ENCODE measurements at regions not wholly inside any gene's neighbourhood (a gene's known extent, or its start where the extent isn't known, plus 50 kb on each side); places are given as distances from the start of the nearest gene placed in this dataset.

DNA sequence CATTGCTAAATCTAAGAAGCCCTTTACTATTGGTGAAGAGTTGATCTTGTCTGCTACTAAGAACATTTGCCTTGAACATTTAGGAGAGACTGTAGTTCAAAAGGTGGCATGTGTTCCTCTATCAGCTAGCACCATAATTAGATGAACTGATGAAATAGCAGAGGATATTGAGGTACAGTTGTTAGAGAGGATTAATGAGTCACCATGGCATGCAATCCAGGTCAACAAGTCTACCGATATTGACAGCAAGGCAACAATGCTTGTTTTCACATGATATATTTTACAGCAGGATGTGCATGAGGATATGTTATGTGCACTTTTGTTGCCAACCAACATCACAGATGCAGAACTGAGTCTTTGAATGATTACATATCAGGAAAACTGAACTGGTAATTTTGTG lies 134.3 kb upstream of the CDH9 start:
- Histone ChIP-seq H3K27ac (ENCODE audit: low read length) (no peak overlapping the region), H3K4me3 (ENCODE audit: low read length) (no peak overlapping the region), H3K4me1 (ENCODE audit: control insufficient read depth, insufficient read depth, low read length) (no peaks in the 10 kb centered on the region), H3K9me3 (ENCODE audit: control insufficient read depth, insufficient read depth, low read length) (peaks cover 8% of the 10 kb centered on the region), H3K27me3 (ENCODE audit: control insufficient read depth, insufficient read depth, low read length) (no peaks in the 10 kb centered on the region), H3K36me3 (ENCODE audit: control insufficient read depth, insufficient read depth, low read length) (no peaks in the 10 kb centered on the region)
- DNase-seq (no peak), ATAC-seq (no peak)
- no peaks in the 10 kb centered on the region for H3K27me3 Mint-ChIP-seq (ENCODE audit: low read depth in 2 of 2)
- peaks cover 4 to 6% of the 10 kb centered on the region in 2 donors for H3K9me3 Mint-ChIP-seq
- no peak overlapping the region for H3K4me3 Mint-ChIP-seq
- no peak overlapping the region for H3K27ac Mint-ChIP-seq
- TF ChIP-seq, protein P1, sequence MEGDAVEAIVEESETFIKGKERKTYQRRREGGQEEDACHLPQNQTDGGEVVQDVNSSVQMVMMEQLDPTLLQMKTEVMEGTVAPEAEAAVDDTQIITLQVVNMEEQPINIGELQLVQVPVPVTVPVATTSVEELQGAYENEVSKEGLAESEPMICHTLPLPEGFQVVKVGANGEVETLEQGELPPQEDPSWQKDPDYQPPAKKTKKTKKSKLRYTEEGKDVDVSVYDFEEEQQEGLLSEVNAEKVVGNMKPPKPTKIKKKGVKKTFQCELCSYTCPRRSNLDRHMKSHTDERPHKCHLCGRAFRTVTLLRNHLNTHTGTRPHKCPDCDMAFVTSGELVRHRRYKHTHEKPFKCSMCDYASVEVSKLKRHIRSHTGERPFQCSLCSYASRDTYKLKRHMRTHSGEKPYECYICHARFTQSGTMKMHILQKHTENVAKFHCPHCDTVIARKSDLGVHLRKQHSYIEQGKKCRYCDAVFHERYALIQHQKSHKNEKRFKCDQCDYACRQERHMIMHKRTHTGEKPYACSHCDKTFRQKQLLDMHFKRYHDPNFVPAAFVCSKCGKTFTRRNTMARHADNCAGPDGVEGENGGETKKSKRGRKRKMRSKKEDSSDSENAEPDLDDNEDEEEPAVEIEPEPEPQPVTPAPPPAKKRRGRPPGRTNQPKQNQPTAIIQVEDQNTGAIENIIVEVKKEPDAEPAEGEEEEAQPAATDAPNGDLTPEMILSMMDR (IDR thresholded peaks at IDR 0.05), result no peak
- 94% methylated on average over 1 of the region's 1 CpG for WGBS (ENCODE audit: insufficient coverage)
- peaks cover 7% of the 10 kb centered on the region for H3K36me3 Mint-ChIP-seq
- H3K4me1 Mint-ChIP-seq, result no peaks in the 10 kb centered on the region
- intact Hi-C loops (cut with micrococcal nuclease), result no loop called here

DNA sequence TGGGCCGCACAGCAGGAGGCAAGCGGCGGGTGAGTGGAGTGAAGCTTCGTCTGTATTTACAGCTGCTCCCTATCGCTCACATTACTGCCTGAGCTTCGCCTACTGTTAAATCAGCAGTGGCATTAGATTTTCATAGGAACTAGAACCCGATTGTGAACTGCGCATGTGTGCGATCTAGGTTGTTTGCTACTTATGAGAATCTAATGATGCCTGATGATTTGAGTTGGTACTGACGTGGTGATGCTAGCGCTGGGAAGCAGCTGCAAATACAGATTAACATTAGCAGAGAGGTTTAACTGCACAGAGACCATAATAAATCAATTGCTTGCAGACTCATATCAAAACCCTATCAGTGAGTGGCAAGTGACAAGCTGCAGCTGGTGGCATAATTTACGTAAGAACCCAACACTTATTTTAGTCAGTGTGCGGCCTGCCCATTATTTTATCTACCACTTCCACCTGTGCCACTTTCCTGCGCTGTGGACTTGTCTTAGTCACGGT lies 133.4 kb upstream of the CDH9 start:
- Histone ChIP-seq H3K27me3 (ENCODE audit: control insufficient read depth, insufficient read depth, low read length) (no peaks in the 10 kb centered on the region), H3K4me1 (ENCODE audit: control insufficient read depth, insufficient read depth, low read length) (no peaks in the 10 kb centered on the region), H3K4me3 (ENCODE audit: low read length) (no peak overlapping the region), H3K36me3 (ENCODE audit: control insufficient read depth, insufficient read depth, low read length) (no peaks in the 10 kb centered on the region), H3K27ac (ENCODE audit: low read length) (no peak overlapping the region), H3K9me3 (ENCODE audit: control insufficient read depth, insufficient read depth, low read length) (peaks cover 8% of the 10 kb centered on the region)
- Mint-ChIP-seq H3K27me3 (ENCODE audit: low read depth in 2 of 2) (no peaks in the 10 kb centered on the region), H3K36me3 (peaks cover 7% of the 10 kb centered on the region), H3K27ac (no peak overlapping the region), H3K4me3 (no peak overlapping the region), H3K9me3 (peaks cover 5 to 9% of the 10 kb centered on the region in 2 donors), H3K4me1 (no peaks in the 10 kb centered on the region)
- peak in 1 of 3 donors; percentile 14 for ATAC-seq
- TF ChIP-seq, protein P1 (IDR thresholded peaks at IDR 0.05), result no peak
- 54% methylated on average over 14 of the region's 15 CpGs for WGBS (ENCODE audit: insufficient coverage)
- DNase-seq, result no peak
- intact Hi-C loops (cut with micrococcal nuclease), result no loop called here

DNA sequence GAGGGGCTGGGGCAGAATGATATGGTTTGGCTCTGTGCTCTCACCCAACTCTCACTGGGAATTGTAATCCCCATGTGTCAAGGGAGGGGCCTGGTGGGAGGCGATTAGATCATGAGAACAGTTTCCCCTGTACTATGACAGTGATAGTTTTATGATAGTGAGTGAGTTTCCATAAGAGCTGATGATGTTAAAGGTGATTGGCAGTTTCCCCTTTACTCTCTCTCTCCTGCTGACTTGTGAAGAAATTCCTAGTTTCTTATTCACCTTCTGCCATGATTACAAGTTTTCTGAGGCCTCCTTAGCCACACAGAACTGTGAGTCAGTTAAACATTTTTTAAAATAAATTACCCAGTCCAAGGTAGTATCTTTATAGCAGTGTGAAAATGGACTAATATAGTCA lies 120.4 kb upstream of the CDH9 start:
- WGBS (ENCODE audit: insufficient coverage), result 75% methylated on average over 1 of the region's 1 CpG
- H3K4me3 Mint-ChIP-seq, result no peak overlapping the region
- H3K4me3 ChIP-seq (ENCODE audit: low read length), result no peak overlapping the region
- DNase-seq, result no peak
- H3K9me3 Mint-ChIP-seq, result peaks cover 19 to 28% of the 10 kb centered on the region in 2 donors
- H3K27ac ChIP-seq (ENCODE audit: low read length), result no peak overlapping the region
- H3K9me3 ChIP-seq (ENCODE audit: control insufficient read depth, insufficient read depth, low read length), result peaks cover 20% of the 10 kb centered on the region
- no peaks in the 10 kb centered on the region for H3K27me3 Mint-ChIP-seq (ENCODE audit: low read depth in 2 of 2)
- no peaks in the 10 kb centered on the region for H3K27me3 ChIP-seq (ENCODE audit: control insufficient read depth, insufficient read depth, low read length)
- H3K36me3 Mint-ChIP-seq, result peaks cover 12% of the 10 kb centered on the region
- no peaks in the 10 kb centered on the region for H3K36me3 ChIP-seq (ENCODE audit: control insufficient read depth, insufficient read depth, low read length)
- no peaks in the 10 kb centered on the region for H3K4me1 Mint-ChIP-seq
- no peak for ATAC-seq
- intact Hi-C loops (cut with micrococcal nuclease), result no loop called here
- H3K27ac Mint-ChIP-seq, result no peak overlapping the region
- H3K4me1 ChIP-seq (ENCODE audit: control insufficient read depth, insufficient read depth, low read length), result no peaks in the 10 kb centered on the region
- TF ChIP-seq, protein P1 (IDR thresholded peaks at IDR 0.05), result no peak

DNA sequence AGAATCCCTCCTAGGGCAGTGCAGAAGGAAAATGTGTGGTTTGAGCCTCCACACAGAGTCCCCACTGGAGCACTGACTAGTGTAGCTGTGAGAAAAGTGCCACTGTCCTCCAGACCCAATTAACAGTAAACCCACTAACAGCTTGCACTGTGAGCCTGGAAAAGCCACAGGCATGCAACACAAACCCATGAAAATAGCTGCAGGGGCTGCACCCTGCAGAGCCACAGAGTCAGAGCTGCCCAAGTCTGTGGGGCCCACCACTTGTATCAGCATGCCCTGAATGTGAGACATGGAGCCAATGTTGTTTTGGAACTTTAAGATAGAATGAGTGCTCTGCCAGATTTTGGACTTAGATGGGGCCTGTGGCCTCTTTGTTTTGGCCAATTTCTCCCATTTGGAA lies 119.8 kb upstream of the CDH9 start:
- no peak for DNase-seq
- intact Hi-C loops (cut with micrococcal nuclease), result no loop called here
- Histone ChIP-seq H3K4me3 (ENCODE audit: low read length) (no peak overlapping the region), H3K36me3 (ENCODE audit: control insufficient read depth, insufficient read depth, low read length) (no peaks in the 10 kb centered on the region), H3K27ac (ENCODE audit: low read length) (no peak overlapping the region), H3K27me3 (ENCODE audit: control insufficient read depth, insufficient read depth, low read length) (no peaks in the 10 kb centered on the region), H3K4me1 (ENCODE audit: control insufficient read depth, insufficient read depth, low read length) (no peaks in the 10 kb centered on the region), H3K9me3 (ENCODE audit: control insufficient read depth, insufficient read depth, low read length) (peaks cover 20% of the 10 kb centered on the region)
- H3K9me3 Mint-ChIP-seq, result peaks cover 19 to 29% of the 10 kb centered on the region in 2 donors
- TF ChIP-seq, protein P1 (IDR thresholded peaks at IDR 0.05), result no peak
- no peak overlapping the region for H3K4me3 Mint-ChIP-seq
- no peaks in the 10 kb centered on the region for H3K27me3 Mint-ChIP-seq (ENCODE audit: low read depth in 2 of 2)
- H3K27ac Mint-ChIP-seq, result no peak overlapping the region
- no peak for ATAC-seq
- H3K4me1 Mint-ChIP-seq, result no peaks in the 10 kb centered on the region
- H3K36me3 Mint-ChIP-seq, result peaks cover 12% of the 10 kb centered on the region
